Stimulated activated CD4-positive, alpha-beta T cell treated with anti-CD3 and anti-CD28 coated beads, Interleukin-2, amount 100 ng/mL, for 4 hours (primary cell): ENCODE measurements at regions not wholly inside any gene's neighbourhood (a gene's known extent, or its start where the extent isn't known, plus 50 kb on each side); places are given as distances from the start of the nearest gene placed in this dataset.

Source experiments
- DNase-seq: peaks from one replicate; pipeline ENCODE4 v3.0.0-alpha.2; 2020; ENCODE audit warnings: low read depth

- peak; percentile 37 for DNase-seq
Measured at GRCh38 chr10:42933448-42934340, 143.2 kb upstream of the RET start.

- no peak for DNase-seq
Measured at GRCh38 chr10:42934351-42934811, 142.5 kb upstream of the RET start.

- DNase-seq, result no peak
Measured at GRCh38 chr10:42934842-42935241, 142.0 kb upstream of the RET start.

- DNase-seq, result no peak
Measured at GRCh38 chr10:42935466-42935865, 141.4 kb upstream of the RET start.

- DNase-seq, result no peak
Measured at GRCh38 chr10:42936580-42936979, 140.3 kb upstream of the RET start.

GRCh38 chr10:42937048-42937447, 139.8 kb upstream of the RET start:
- no peak for DNase-seq

GRCh38 chr10:42937649-42938180, 139.2 kb upstream of the RET start:
- DNase-seq, result no peak

- no peak for DNase-seq
Measured at GRCh38 chr10:42938351-42938750, 138.5 kb upstream of the RET start.

- DNase-seq, result no peak
Measured at GRCh38 chr10:42939237-42939636, 137.6 kb upstream of the RET start.

GRCh38 chr10:42939685-42940366, 137.0 kb upstream of the RET start:
- DNase-seq, result no peak

- DNase-seq, result no peak
Measured at GRCh38 chr10:42940487-42941294, 136.2 kb upstream of the RET start.

GRCh38 chr10:42941295-42941644, 135.6 kb upstream of the RET start:
- no peak for DNase-seq

GRCh38 chr10:42941790-42942189, 135.1 kb upstream of the RET start:
- DNase-seq, result no peak

GRCh38 chr10:42942279-42942950, 134.5 kb upstream of the RET start:
- DNase-seq, result no peak

GRCh38 chr10:42943025-42943818, 133.6 kb upstream of the RET start:
- DNase-seq, result no peak

- DNase-seq, result no peak
Measured at GRCh38 chr10:42948040-42948439, 128.8 kb upstream of the RET start.

GRCh38 chr10:42949287-42949686, 127.6 kb upstream of the RET start:
- DNase-seq, result no peak

GRCh38 chr10:42950606-42951485, 126.0 kb upstream of the RET start:
- DNase-seq, result no peak

- DNase-seq, result no peak
Measured at GRCh38 chr10:42951486-42952251, 125.2 kb upstream of the RET start.
